HG03103 (cell line): ENCODE measurements at regions not wholly inside any gene's neighbourhood (a gene's known extent, or its start where the extent isn't known, plus 50 kb on each side); places are given as distances from the start of the nearest gene placed in this dataset.

Source experiments
- ATAC-seq: cut with Tn5 transposase; IDR thresholded peaks from one replicate; pipeline ENCODE4 v1.9.1; 2021; ENCODE audit warnings: low read depth; ENCODE audit not compliant: unreplicated experiment

DNA sequence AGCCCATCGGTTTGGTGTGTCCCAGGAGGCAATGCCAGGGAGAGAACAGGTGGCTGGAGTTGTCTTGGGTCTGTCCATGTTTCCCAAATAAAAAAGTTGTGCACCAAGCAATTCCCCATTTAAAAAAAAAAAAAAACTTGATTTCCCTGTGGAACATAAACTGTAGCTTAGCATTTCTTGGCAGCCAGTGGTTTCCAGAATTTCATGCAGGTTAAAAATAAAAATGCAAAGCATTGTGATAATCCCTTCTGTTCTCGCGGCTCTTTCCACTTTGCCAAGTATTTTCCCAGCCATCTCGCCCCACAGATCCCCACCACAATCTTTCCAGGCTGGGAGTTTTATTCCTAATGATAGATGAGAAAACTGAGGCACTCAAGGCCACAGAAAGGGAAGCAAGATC, 51.4 kb upstream of the MSX1 start:
- no peak for ATAC-seq

DNA sequence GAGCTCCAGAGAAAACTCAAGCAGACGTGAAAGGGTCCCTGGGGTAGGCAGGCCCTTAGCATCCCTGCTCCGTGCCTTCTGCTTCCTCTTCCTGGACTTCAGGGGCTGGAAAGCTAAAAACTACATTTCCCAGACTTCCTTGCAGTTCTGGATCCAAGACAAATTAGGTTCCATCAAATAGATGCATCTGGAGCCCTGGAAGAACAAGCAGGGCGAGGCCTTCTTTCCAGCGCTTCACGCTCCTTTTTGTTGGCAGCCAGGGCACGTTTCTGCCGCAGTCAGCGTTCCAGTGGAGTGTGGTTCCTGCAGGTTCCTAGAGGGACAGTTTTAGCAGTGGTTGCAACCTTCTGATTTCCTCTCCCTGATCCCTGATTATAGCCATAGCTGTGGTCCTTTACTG, 53.6 kb upstream of the MSX1 start:
- ATAC-seq: no peak

DNA sequence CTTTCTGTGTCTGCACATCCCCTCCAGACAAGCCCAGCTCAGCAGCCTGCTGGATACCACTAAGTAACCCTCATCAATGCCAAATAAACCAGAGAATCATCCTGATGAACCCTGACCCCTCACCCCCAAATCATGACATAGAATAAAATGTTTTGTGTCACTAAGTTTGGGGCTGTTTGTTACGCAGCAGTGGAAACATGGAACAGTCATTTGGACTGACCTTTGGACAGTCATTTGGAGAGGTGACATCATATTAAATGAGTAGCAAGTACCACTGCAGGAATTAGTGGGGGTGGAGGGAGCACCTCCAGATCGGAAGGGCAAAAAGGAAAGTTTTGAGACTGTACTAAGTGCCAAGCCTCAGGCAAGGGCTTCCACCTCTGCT, 55.6 kb upstream of the MSX1 start:
- ATAC-seq: no peak

DNA sequence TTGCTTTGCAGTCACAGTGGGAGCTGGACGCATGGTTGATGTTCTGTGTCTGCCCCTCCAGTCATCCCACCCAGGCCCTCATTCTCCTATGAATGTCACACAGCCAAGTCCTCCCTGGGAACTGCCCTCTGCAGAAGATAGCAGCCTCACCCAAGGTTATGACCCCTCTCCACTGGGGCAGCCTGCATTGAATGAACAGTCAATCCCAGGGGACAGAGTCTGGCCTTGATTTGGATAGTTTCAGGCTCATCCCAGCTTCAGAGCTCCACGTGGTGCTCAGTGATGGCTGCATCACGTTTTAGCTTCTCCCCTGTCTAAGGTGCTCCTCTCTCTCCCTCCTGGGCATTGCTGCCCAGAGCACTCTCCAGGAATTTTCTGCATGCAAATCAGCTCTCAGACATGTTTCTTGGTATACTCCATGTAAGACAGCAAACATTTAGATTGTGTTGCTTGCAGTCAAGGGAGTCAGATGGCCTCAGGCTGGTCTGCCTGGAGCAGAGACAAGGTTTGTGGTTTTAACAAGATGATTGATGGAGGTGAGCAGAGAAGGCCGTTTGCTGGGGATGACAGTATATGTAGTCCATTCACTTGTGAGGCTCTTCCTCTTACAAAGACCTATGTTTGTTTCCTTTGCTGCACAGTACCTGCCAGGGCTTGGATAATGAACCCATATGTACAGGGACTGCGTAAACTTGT, 56.1 kb upstream of the MSX1 start:
- no peak for ATAC-seq

DNA sequence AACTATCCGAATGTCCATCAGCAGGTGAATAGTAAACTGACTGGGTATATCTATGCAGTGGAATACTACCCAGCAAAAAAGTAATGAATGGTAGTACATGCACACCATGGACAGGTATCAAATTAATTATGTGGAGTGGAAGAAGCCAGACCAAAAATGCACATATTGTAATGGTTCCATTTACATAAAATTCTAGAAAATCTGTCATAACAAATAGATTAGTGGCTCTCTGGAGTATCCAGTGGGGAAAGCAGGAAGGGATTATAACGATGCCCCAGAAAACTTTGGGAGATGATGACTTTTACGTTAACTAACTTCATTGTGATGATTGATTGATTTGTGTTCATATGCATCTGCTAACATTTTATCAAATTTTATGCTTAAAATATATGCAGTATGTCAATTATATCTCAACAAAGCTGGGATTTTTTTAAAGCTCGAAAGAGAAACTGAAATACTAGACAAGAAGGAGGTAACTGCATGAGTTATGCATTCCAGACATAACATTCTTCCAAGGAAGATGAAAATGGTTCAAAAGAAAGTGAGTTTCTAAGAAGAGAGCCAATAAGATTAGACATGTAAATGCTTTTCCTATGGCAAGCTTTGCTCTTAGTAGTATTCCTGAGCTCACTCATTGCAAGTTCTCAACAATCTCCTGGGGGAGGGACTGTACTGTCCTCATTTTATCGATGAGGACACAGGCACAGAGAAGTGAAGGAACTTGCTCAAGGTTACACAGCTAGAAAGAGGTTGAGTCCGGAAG, 58.6 kb upstream of the MSX1 start:
- no peak for ATAC-seq

DNA sequence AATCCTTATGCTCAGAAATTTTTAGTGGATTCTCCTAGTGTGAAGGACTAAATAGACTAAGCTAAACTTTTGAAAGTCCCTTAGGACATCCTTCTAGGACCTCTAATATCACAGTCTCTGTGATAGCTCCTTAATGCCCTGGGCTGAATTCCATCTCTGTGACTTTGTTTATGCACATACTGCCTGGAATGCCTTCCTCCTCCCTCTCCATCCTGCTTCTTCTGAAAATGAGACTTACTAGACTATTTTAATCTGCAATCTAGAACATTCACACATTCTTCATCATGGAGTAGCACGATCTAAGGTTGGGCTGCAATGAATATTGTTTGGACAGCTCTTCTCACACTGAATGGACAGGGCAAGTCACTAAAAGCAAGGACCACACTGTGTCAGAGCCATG, 65.0 kb upstream of the MSX1 start:
- no peak for ATAC-seq

DNA sequence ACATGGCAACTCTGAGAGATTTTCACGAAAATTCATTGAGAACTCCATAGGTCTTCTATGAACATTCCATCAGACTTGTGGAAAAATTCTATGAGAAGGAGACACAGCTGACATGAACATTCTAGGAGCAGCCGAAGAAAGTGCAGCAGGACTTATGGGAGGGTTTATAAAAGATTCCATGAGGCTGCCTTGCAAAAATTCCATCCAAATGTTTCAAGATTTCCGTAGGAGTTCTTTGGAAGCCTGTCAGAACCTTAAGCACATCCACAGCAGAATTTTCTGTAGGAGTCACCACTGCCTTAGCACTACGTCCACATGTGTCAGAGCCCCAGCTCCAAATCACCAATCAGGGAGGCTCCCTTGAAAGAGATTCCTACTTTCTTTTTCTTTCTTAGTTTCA, 67.0 kb upstream of the MSX1 start:
- no peak for ATAC-seq

DNA sequence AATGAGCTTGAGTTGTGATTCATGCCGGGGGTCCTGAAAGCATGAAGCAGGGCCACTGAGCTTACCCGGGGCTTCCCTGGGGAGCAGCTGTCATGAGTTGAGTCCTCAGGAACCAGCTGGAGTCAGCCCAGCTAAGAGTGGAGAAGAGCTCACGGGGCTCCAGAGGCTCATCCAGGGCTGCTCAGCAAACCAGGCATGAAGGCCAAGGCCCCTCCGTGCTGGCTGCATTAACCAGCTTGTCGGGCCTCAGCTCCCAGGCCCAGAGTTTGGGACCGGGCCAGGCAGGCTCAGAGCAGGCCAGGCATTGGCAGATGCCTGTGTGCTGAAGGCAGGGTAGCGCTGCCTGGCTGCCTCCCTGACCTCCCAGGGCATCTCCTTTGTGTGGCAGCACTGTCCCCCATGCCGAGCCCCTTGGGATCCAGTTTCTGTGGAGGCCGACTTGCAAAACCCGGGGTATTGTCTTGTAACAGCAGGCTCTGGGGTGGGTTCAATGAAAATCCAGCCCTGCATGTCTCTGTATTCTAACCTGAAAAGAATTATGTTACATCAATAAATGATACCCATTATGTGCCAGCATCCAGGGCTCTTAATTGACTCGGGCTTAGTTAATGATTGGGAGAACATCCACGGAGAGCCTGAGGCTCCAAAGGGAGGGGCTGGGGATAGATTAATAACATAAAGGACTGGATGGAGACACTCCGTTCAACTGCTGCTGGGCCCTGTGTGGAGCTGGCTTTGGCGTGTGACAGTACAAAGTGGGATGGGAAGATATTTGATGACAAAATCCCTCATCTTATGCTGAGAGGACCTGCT, 68.0 kb upstream of the MSX1 start:
- ATAC-seq: no peak

DNA sequence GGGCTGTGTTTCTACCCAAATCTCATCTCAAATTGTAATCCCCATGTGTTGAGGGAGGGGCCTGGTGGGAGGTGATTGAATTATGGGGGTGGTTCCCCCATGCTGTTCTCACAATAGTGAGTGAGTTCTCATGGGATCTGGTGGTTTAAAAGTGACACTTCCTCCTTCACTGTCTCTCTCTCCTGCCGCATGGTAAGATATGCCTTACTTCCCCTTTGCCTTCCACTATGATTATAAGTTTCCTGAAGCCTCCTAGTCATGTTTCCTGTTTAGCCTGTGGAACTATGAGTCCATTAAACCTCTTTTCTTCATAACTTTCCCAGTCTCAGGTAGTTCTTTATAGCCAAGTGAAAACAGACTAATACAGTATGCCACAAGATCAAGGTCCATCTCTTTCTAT, 70.0 kb upstream of the MSX1 start:
- ATAC-seq: no peak

DNA sequence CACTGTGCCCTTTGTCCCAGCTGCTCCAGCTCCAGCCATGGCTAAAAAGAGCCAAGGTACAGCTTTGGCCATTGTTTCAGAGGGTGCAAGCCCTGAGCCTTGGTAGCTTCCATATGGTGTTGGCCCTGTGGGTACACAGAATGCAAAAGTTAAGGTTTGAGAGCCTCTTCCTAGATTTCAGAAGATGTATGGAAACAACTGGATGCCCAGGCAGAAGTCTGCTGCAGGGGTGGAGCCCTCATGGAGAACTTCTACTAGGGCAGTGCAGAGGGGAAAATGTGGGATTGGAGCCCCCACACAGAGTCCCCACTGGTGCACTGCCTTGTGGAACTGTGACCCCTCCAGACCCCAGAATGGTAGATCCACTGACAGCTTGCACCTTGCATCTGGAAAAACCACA, 70.9 kb upstream of the MSX1 start:
- ATAC-seq: no peak

DNA sequence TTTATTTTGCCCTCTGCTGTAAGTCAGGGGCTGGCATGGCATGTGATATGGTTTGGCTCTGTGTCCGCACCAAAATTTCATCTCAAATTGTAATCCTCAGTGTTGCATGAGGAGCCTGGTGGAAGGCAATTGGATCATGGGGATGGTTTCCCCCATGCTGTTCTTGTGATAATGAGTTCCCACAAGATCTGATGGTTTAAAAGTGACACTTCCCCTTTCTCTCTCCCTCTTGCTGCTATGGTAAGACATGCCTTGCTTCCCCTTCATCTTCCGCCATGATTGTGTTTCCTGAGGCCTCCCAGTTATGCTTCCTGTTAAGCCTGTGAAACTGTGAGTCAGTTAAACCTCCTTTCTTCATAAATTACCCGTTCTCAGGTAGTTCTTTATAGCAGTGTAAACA, 72.0 kb upstream of the MSX1 start:
- no peak for ATAC-seq

DNA sequence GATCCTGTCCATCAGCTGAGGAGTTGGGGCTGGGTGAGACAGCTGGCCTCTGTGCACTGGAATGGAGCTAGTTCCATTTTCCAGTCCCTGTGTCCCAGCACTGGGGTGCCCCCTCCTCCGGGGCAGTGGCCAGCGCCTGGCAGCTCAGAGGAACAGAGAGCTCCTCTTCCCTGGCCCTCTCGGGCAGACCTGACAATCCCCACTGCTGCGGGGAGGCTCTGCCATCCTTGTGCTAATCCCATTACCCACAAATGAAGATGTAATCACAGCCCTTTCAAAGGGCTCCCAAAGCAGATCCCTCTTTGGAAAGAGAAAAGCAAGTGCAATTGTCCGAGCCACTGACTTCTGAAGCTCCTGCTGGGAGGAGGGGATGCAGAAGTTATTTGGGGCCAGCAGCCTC, 75.1 kb upstream of the MSX1 start:
- no peak for ATAC-seq

DNA sequence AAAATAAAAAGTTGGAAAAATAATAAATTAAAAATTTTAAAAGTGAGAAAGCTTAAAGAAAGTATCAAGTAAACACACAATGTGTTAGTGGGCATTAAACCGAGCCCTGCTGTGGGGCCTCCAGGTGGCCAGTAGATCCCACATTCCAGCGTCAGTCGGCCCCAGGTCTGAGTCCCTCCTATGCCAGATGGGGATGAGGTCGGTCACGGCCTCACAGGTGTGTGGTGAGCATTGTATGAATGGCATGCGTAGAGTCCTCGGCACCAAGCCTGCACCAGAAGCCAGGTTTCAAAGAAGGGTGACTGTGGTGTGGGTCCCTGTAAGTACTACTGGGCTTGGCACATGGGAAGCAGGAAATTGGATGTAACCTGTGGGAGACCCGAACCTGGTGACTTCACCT, 75.6 kb upstream of the MSX1 start:
- no peak for ATAC-seq

DNA sequence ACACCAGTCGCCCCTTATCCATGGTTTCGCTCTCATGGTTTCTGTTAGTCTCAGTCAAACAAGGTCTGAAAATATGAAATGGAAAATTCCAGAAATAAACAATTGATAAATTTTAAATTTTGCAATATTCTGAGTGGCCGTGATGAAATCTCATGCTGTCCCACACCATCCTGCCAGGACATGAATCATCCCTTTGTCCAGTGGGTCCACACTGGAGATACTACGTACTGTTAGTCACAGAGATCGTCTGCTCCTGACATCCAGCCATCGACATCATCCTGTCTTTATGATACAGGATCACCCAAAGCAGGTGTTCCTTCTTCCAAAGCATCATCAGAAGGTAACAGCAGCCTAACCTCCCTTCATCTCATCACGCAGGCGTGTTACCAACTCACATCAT, 76.5 kb upstream of the MSX1 start:
- no peak for ATAC-seq

DNA sequence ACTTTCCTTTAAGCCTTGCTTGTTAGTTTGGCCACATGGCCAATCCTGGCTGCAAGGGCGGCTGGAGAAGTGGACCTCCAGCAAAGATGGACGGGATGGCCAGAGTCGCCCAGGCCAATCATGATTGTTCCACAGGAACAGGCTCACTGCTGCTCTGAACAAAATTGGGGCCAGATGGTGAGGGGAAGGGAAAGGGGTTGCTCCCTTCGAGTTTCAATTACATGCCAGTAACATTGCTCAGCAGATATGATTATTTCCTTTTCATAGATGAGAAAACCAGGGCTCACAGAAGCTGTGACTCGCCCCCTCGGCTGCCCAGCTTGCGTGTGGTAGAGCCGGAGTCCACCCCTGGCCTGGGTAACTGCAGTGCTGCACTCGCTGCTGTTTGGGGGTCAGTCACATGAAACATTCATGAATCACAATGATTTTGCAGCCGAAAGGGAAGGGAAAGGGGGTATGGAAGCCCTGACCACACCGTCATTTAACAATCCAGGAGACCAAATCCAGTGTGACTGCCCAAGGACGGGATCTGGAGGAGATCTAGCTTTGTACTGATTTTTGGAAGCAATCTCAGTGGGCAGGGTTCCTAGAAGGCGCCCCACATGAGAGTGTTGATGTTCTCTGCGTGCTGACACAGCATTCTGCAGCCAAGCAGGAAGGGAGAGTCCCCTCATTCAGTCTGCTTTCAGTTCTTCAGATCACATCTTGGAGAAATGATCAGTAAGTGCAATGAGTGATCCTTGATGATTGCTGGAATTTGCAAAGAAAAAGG, 77.3 kb upstream of the MSX1 start:
- no peak for ATAC-seq

DNA sequence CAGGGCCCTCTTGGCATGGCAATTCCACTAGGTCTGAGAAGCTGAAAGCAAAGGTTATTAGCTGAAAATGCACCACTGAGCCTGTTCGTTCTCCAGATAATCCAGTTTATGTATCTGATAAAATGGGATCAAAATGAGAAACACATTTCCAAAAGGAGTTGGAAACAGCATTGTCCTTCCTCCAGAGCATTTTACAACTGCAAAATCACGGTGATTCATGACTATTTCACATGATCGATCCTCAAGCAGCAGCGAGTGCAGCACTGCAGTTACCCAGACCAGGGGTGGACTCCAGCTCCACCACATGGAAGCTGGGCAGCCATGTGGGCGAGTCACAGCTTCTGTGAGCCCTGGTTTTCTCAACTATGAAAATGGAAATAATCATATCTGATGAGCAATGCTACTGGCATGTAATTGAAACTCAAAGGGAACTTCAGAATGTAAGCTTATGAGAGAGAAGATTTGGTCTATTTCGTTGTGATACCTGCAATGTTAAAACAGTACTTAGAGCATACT, 78.7 kb upstream of the MSX1 start:
- ATAC-seq: no peak

DNA sequence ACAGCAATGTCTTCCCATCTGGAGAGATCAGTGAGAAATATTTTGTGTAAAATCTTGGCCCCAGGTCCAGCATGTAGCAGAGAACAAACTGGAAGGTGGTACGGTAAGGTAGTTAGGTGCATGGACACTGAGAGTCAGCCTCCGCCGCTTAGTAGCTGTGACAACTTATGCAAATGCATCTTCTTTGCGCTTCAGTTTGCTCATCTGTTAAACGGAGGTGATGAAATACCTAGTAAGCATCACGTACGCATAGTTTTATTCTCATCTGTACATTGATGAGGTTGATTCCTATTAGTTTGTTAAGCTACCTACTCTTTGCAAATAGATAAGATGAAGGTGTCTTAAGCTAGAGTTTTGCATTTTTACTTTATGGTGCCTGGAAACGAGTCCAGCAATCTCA, 80.0 kb upstream of the MSX1 start:
- no peak for ATAC-seq

DNA sequence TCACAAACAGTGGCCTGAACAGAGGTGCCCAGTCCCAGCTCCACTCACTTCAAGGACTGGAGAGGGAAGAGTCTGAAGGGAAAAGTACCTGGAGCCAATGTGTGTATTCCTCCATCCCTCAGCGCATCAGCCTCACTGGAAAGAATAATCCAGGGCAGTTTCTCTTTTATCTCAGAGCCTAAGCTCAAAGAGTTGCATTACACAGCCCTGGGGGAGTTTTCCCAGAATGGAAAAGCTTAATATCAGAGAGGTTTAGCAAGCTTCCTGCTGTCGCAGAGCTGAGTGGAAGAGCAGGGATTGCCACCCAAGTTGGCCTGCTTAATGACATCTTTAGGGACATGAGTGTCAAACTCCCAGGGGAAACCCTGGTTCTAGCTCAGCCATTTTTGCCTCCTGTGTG, 80.4 kb upstream of the MSX1 start:
- no peak for ATAC-seq

DNA sequence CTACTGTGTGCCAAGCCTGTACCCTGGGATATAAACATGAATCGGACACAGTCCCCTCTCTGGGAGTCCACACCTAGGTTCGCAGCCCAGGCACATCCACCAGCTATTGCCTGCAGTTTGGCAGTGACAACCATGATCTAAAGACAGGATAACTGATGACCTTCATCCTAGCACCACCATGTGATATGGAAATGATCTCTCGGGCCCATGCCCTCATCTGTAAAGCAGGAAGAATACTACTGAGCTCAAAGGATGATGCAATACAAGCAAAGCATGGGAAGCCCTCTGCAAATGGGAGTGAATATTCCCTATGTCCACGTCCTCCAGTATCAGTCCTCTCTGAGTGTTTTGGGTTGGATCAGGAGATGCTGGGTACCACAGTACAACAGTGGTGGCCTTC, 80.9 kb upstream of the MSX1 start:
- ATAC-seq: no peak

DNA sequence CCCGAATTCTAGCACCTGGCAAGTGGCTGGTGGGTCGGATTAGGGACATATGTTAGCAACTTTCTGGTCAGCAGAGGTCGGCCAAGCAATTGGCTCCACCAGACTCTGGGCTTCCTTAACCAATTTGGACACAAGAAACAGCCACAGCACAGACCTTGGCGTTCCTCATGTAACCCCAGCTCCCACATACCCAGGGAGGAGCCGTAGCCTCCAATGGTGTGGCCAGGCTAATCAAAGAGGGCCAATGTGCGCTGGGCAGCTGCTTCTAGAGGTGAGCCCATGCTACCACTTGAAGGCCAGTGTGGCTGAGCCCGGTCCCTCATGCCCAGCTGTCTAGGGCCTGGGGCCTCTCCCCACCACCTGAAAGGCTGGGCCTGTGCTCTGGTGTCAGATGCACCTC, 82.5 kb upstream of the MSX1 start:
- ATAC-seq: no peak

DNA sequence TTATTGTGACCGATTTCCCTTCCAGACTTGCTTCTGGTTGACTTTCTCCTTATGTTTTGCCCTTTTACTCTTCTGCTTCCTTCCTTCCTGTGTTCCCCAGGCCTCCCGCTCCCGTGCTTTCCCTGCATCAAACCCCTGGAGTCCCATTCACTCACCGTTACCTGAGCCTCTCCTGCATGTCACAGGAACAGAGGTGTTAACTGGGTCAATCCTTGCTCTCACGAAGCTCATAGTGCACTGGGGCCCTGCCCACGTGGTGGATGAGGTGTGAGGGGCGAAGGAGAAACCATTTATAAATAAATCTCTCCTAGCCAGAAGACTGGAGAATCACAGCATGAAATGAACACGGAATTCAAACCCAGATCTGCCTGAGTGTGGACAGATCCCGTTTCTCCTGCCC, 83.1 kb upstream of the MSX1 start:
- ATAC-seq: no peak
